Kidney (tissue), 13 donors: ENCODE measurements at regions not wholly inside any gene's neighbourhood (a gene's known extent, or its start where the extent isn't known, plus 50 kb on each side); places are given as distances from the start of the nearest gene placed in this dataset.

Source experiments
- DNase-seq, 5 donors: peaks; one replicate each; pipeline ENCODE4 v3.0.0-alpha.2; 2013 to 2020
- FAIRE-seq: peaks from 2 replicates; lab custom pipeline; 2012; peaks lifted over from hg19 to GRCh38; lab: Jason Lieb, UNC
- H3K27ac ChIP-seq, 2 donors: one replicate each; pipeline ENCODE4 v1.7.0; 2013; ENCODE audit warnings: low read depth in 2 of 2, low read length in 2 of 2, inconsistent platforms in 1 of 2
- H3K27me3 ChIP-seq: one replicate; pipeline ENCODE4 v1.7.1; 2013; ENCODE audit warnings: low read length, inconsistent platforms; ENCODE audit not compliant: control insufficient read depth, insufficient read depth
- H3K36me3 ChIP-seq, 3 donors: one replicate each; pipeline versions ENCODE4 v1.7.0 to v1.7.1; 2013; ENCODE audit warnings: low read length in 3 of 3, control low read depth in 1 of 3, inconsistent platforms in 1 of 3; ENCODE audit not compliant: insufficient read depth in 3 of 3, control insufficient read depth in 2 of 3
- H3K4me1 ChIP-seq, 3 donors: one replicate each; pipeline versions ENCODE4 v1.7.0 to v1.7.1; 2013; ENCODE audit warnings: low read length in 3 of 3, inconsistent platforms in 1 of 3, low read depth in 1 of 3; ENCODE audit not compliant: control insufficient read depth in 2 of 3, insufficient read depth in 2 of 3
- H3K4me3 ChIP-seq, 3 donors: one replicate each; pipeline versions ENCODE4 v1.7.0 to v1.8.1; 2013; ENCODE audit warnings: low read length in 3 of 3, control low read depth in 1 of 3, inconsistent platforms in 1 of 3
- H3K9ac ChIP-seq, 3 donors: one replicate each; pipeline versions ENCODE4 v1.7.0 to v1.7.1; 2013; ENCODE audit warnings: low read length in 3 of 3, control low read depth in 1 of 3, inconsistent platforms in 1 of 3
- H3K9me3 ChIP-seq, 3 donors: one replicate each; pipeline versions ENCODE4 v1.7.0 to v1.7.1; 2013; ENCODE audit warnings: low read length in 3 of 3, control low read depth in 1 of 3, inconsistent platforms in 1 of 3; ENCODE audit not compliant: control insufficient read depth in 2 of 3, insufficient read depth in 1 of 3
- intact Hi-C: fragments of 100-400 bp; cut with DNase I; formaldehyde crosslinking; loops from one replicate; pipeline ENCODE4 v1.11.1; 2022
- TF ChIP-seq, protein P1 (sequence below): IDR thresholded peaks from 3 replicates; pipeline ENCODE4 v1.5.1; 2012; ENCODE audit warnings: mild to moderate bottlenecking, moderate library complexity, borderline replicate concordance; ENCODE audit not compliant: insufficient read depth; ENCODE audit errors: extremely low read depth
- donor health status: control.
- donor health status: control.
- donor health status: control.
- donor health status: control.
- donor health status: control.
- donor health status: DM: yes; HTN: yes; CAD: no.
- donor health status: Normal renal cell carcinoma (clear cell type).

DNA sequence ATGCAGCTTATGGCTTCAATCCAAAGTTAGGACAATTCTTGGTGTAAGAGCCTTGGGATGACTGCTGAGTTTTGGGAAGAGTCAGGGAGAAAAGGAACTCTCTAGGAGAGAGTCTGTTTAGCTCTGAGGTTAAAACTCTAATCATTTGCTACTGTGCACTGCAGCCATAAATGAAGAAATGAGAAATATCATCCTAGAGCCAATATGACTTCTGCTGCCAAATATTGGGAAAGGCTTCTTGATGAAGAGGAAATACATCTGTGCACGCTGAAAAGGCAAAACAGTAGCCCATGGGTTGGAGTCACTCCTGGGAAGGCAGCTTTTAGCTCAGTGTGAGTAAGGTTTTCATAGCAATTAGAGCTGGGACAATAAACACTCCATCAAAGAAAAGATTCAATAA lies 308.8 kb downstream of the SFMBT2 start:
- H3K4me3 ChIP-seq, result no peak overlapping the region
- TF ChIP-seq, protein P1, sequence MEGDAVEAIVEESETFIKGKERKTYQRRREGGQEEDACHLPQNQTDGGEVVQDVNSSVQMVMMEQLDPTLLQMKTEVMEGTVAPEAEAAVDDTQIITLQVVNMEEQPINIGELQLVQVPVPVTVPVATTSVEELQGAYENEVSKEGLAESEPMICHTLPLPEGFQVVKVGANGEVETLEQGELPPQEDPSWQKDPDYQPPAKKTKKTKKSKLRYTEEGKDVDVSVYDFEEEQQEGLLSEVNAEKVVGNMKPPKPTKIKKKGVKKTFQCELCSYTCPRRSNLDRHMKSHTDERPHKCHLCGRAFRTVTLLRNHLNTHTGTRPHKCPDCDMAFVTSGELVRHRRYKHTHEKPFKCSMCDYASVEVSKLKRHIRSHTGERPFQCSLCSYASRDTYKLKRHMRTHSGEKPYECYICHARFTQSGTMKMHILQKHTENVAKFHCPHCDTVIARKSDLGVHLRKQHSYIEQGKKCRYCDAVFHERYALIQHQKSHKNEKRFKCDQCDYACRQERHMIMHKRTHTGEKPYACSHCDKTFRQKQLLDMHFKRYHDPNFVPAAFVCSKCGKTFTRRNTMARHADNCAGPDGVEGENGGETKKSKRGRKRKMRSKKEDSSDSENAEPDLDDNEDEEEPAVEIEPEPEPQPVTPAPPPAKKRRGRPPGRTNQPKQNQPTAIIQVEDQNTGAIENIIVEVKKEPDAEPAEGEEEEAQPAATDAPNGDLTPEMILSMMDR, result no peak
- no peaks in the 10 kb centered on the region for H3K9me3 ChIP-seq
- H3K36me3 ChIP-seq, result no peaks in the 10 kb centered on the region
- H3K4me1 ChIP-seq, result no peaks in the 10 kb centered on the region
- H3K27me3 ChIP-seq, result no peaks in the 10 kb centered on the region
- no peak overlapping the region for H3K27ac ChIP-seq
- intact Hi-C loops, result no loop called here
- no peak overlapping the region for H3K9ac ChIP-seq
- DNase-seq (no peak), FAIRE-seq (no peak)

DNA sequence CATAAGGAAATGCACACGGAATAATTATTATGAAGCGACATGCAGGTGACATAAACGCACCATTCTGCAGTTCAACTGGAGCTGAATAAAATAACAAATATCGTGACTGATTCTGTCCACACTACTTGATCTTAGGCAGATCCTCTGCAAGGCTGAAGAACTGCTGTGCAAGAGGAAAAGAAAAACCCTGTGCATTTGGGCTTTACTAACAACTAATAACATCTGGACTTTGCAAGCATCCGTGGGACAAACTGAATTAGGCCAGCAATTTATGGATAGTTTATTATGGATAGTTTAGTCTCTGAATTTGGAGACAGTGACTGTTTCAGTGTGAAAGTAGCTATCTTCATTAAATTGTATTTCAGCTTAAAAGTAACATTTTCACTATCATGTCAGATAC lies 309.4 kb downstream of the SFMBT2 start:
- TF ChIP-seq, protein P1, result no peak
- no peak overlapping the region for H3K27ac ChIP-seq
- H3K4me1 ChIP-seq, result no peaks in the 10 kb centered on the region
- intact Hi-C loops, result no loop called here
- DNase-seq (no peak), FAIRE-seq (no peak)
- H3K9me3 ChIP-seq, result no peaks in the 10 kb centered on the region
- no peaks in the 10 kb centered on the region for H3K36me3 ChIP-seq
- no peak overlapping the region for H3K4me3 ChIP-seq
- H3K9ac ChIP-seq, result no peak overlapping the region
- H3K27me3 ChIP-seq, result no peaks in the 10 kb centered on the region

DNA sequence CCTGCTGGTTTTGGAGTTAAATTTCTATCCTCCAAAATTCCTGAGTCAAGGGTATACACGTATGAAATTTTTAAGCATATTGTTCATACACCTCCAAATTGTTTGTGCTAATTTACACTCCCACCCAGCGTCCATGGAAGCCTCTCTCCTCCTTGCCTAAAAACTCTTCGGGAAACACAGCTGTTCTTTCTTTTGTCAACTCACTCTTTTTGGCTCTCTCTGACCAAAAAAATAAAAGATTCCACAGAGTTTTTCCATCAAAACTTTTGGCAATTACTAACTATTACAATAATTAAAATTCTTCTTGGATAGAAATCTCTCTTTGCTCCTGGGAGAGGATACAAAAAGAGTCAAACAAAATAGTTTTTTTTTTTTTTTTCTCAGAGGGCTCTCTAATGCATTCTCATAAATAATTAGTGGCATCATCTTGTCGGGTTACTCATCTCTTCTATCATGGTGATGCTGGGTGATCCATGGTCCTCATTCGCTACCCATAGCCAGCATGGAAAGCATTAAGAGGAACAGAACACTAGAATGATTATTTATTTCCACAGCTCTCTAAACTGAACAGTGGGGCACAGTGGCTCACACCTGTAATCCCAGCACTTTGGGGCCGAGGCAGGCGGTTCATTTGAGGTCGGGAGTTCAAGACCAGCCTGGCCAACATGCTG lies 310.7 kb downstream of the SFMBT2 start:
- Histone ChIP-seq H3K4me3 (no peak overlapping the region), H3K27me3 (no peaks in the 10 kb centered on the region), H3K27ac (no peak overlapping the region), H3K4me1 (no peaks in the 10 kb centered on the region), H3K9me3 (no peaks in the 10 kb centered on the region), H3K9ac (no peak overlapping the region), H3K36me3 (no peaks in the 10 kb centered on the region)
- TF ChIP-seq, protein P1, result no peak
- no peak for FAIRE-seq
- intact Hi-C loops, result no loop called here
- no peak for DNase-seq
